ENCODE measurements at regions not wholly inside any gene's neighbourhood (a gene's known extent, or its start where the extent isn't known, plus 50 kb on each side); places are given as distances from the start of the nearest gene placed in this dataset.
A peak's percentile ranks its signal among the peaks of the same experiment; 100 is the strongest.
"Not testable (repeated sequence)": the region's sequence is repeated elsewhere in the genome, so short reads cannot be mapped to it uniquely, and the experiment has no call there.

- no peak for DNase-seq (ENCODE audit: low read depth)
These were observed 813.0 kb upstream of the SLITRK5 start for GRCh38 chr13:86858216-86858615.

GRCh38 chr13:86862137-86862536 lies 809.0 kb upstream of the SLITRK5 start:
- no peak for DNase-seq (ENCODE audit: low read depth)

- no peak for DNase-seq (ENCODE audit: low read depth)
These were observed 806.8 kb upstream of the SLITRK5 start for GRCh38 chr13:86864376-86864775.

GRCh38 chr13:86870444-86870843 lies 800.7 kb upstream of the SLITRK5 start:
- no peak for DNase-seq (ENCODE audit: low read depth)

GRCh38 chr13:86877441-86877840 lies 793.7 kb upstream of the SLITRK5 start:
- DNase-seq (ENCODE audit: low read depth) = no peak

- DNase-seq (ENCODE audit: low read depth) = no peak
These were observed 792.4 kb upstream of the SLITRK5 start for GRCh38 chr13:86878781-86879180.

- DNase-seq (ENCODE audit: low read depth) = no peak
These were observed 789.8 kb upstream of the SLITRK5 start for GRCh38 chr13:86881390-86881789.

- no peak for DNase-seq (ENCODE audit: low read depth)
These were observed 789.1 kb upstream of the SLITRK5 start for GRCh38 chr13:86882107-86882506.

GRCh38 chr13:86882835-86883234 lies 788.3 kb upstream of the SLITRK5 start:
- DNase-seq (ENCODE audit: low read depth) = peak; percentile 99

GRCh38 chr13:86892330-86892729 lies 778.8 kb upstream of the SLITRK5 start:
- DNase-seq (ENCODE audit: low read depth) = no peak

- DNase-seq (ENCODE audit: low read depth) = no peak
These were observed 770.3 kb upstream of the SLITRK5 start for GRCh38 chr13:86900906-86901305.

- DNase-seq (ENCODE audit: low read depth) = no peak
These were observed 764.9 kb upstream of the SLITRK5 start for GRCh38 chr13:86906127-86906874.

- no peak for DNase-seq (ENCODE audit: low read depth)
These were observed 764.0 kb upstream of the SLITRK5 start for GRCh38 chr13:86907156-86907555.

- no peak for DNase-seq (ENCODE audit: low read depth)
These were observed 761.9 kb upstream of the SLITRK5 start for GRCh38 chr13:86909318-86909717.

- no peak for DNase-seq (ENCODE audit: low read depth)
These were observed 756.4 kb upstream of the SLITRK5 start for GRCh38 chr13:86914757-86915156.

- not testable (repeated sequence) for DNase-seq (ENCODE audit: low read depth)
These were observed 753.7 kb upstream of the SLITRK5 start for GRCh38 chr13:86917438-86917837.

- DNase-seq (ENCODE audit: low read depth) = no peak
These were observed 752.5 kb upstream of the SLITRK5 start for GRCh38 chr13:86918682-86919081.

- DNase-seq (ENCODE audit: low read depth) = no peak
These were observed 750.2 kb upstream of the SLITRK5 start for GRCh38 chr13:86920961-86921360.

GRCh38 chr13:86922936-86923335 lies 748.2 kb upstream of the SLITRK5 start:
- no peak for DNase-seq (ENCODE audit: low read depth)

- not testable (repeated sequence) for DNase-seq (ENCODE audit: low read depth)
These were observed 744.3 kb upstream of the SLITRK5 start for GRCh38 chr13:86926916-86927315.

GRCh38 chr13:86932776-86933334 lies 738.3 kb upstream of the SLITRK5 start:
- no peak for DNase-seq (ENCODE audit: low read depth)

- no peak for DNase-seq (ENCODE audit: low read depth)
These were observed 737.5 kb upstream of the SLITRK5 start for GRCh38 chr13:86933676-86934075.

- no peak for DNase-seq (ENCODE audit: low read depth)
These were observed 733.9 kb upstream of the SLITRK5 start for GRCh38 chr13:86937316-86937715.

GRCh38 chr13:86945584-86945983 lies 725.6 kb upstream of the SLITRK5 start:
- no peak for DNase-seq (ENCODE audit: low read depth)

Measured in CMK (cell line).